Loucy (cell line): ENCODE measurements at regions not wholly inside any gene's neighbourhood (a gene's known extent, or its start where the extent isn't known, plus 50 kb on each side); places are given as distances from the start of the nearest gene placed in this dataset.

Source experiments
- H2AFZ ChIP-seq: fragments of 200-600 bp; sonication (generic); 2 replicates; pipeline ENCODE4 v1.6.0; 2016; ENCODE audit warnings: antibody characterized with exemption, mild to moderate bottlenecking, low read length, moderate library complexity
- H3F3A ChIP-seq: fragments of 200-600 bp; 2 replicates; pipeline ENCODE4 v1.6.0; 2016; ENCODE audit warnings: antibody characterized with exemption, low read depth, mild to moderate bottlenecking
- H3K27me3 ChIP-seq: fragments of 200-600 bp; sonication (generic); 2 replicates; pipeline ENCODE4 v1.6.1; 2014; ENCODE audit warnings: low read length, mild to moderate bottlenecking; ENCODE audit not compliant: insufficient read depth, poor library complexity, severe bottlenecking
- H3K36me3 ChIP-seq: fragments of 200-600 bp; sonication (generic); 2 replicates; pipeline ENCODE4 v1.6.1; 2016; ENCODE audit warnings: low read length; ENCODE audit not compliant: insufficient read depth
- H3K4me1 ChIP-seq: fragments of 200-600 bp; sonication (generic); 2 replicates; pipeline ENCODE4 v1.5.1; 2014; ENCODE audit warnings: low read length, mild to moderate bottlenecking; ENCODE audit not compliant: insufficient read depth, poor library complexity, severe bottlenecking
- H3K4me2 ChIP-seq: fragments of 200-600 bp; sonication (generic); 2 replicates; pipeline ENCODE4 v1.6.0; 2014; ENCODE audit warnings: antibody characterized with exemption, low read length, low read depth, mild to moderate bottlenecking; ENCODE audit not compliant: poor library complexity, severe bottlenecking
- H3K4me3 ChIP-seq: fragments of 200-600 bp; sonication (generic); 2 replicates; pipeline ENCODE4 v1.5.1; 2014; ENCODE audit warnings: low read length, mild to moderate bottlenecking, mixed read lengths; ENCODE audit not compliant: poor library complexity, severe bottlenecking
- H3K79me2 ChIP-seq: fragments of 200-600 bp; sonication (generic); 2 replicates; pipeline ENCODE4 v1.6.1; 2014; ENCODE audit warnings: low read length; ENCODE audit not compliant: insufficient read depth
- H3K9ac ChIP-seq: fragments of 200-600 bp; sonication (generic); 2 replicates; pipeline ENCODE4 v1.6.0; 2014; ENCODE audit warnings: mild to moderate bottlenecking, low read depth, low read length, moderate library complexity; ENCODE audit not compliant: poor library complexity, severe bottlenecking
- H3K9me2 ChIP-seq: fragments of 200-600 bp; sonication (generic); replicated peaks from 2 replicates; pipeline ENCODE4 v1.6.1; 2016; ENCODE audit warnings: low read depth, low read length, mixed read lengths
- H3K9me3 ChIP-seq: fragments of 200-600 bp; sonication (generic); 2 replicates; pipeline ENCODE4 v1.6.1; 2014; ENCODE audit warnings: mild to moderate bottlenecking, antibody characterized with exemption, low read length, low read depth; ENCODE audit not compliant: insufficient read depth
- H4K20me1 ChIP-seq: fragments of 200-600 bp; sonication (generic); 2 replicates; pipeline ENCODE4 v1.6.0; 2014; ENCODE audit warnings: antibody characterized with exemption, low read length, mild to moderate bottlenecking; ENCODE audit not compliant: insufficient read depth, poor library complexity, severe bottlenecking
- CTCF ChIP-seq: fragments of 200-600 bp; sonication (generic); conservative IDR thresholded peaks from 2 replicates; pipeline ENCODE4 v1.5.1; 2014; ENCODE audit warnings: mild to moderate bottlenecking, antibody characterized with exemption, low read length
- EZH2phosphoT487 ChIP-seq: fragments of 200-600 bp; IDR thresholded peaks from 2 replicates; pipeline ENCODE4 v1.6.1; 2018; ENCODE audit warnings: antibody characterized with exemption, mild to moderate bottlenecking, moderate library complexity, borderline replicate concordance

- no peak overlapping the region for H3K4me2 ChIP-seq
- H3K4me3 ChIP-seq, result no peak overlapping the region
- no peaks in the 10 kb centered on the region for H3K79me2 ChIP-seq
- no peak overlapping the region for H2AFZ ChIP-seq
- H3K36me3 ChIP-seq, result no peaks in the 10 kb centered on the region
- no peaks in the 10 kb centered on the region for H3K9me2 ChIP-seq
- H3K9me3 ChIP-seq, result no peaks in the 10 kb centered on the region
- no peaks in the 10 kb centered on the region for H3F3A ChIP-seq
- TF ChIP-seq CTCF (no peak), EZH2phosphoT487 (no peak)
- H3K9ac ChIP-seq, result no peak overlapping the region
- H4K20me1 ChIP-seq, result no peaks in the 10 kb centered on the region
- H3K4me1 ChIP-seq, result no peaks in the 10 kb centered on the region
- no peaks in the 10 kb centered on the region for H3K27me3 ChIP-seq
These were observed 1453.5 kb downstream of the AACS start for GRCh38 chr12:126518596-126519200.

GRCh38 chr12:126519833-126520232 is 1454.6 kb downstream of the AACS start:
- H3K27me3 ChIP-seq, result no peaks in the 10 kb centered on the region
- H3K4me2 ChIP-seq, result no peak overlapping the region
- H3K4me3 ChIP-seq, result no peak overlapping the region
- H3F3A ChIP-seq, result no peaks in the 10 kb centered on the region
- H3K79me2 ChIP-seq, result no peaks in the 10 kb centered on the region
- no peaks in the 10 kb centered on the region for H3K36me3 ChIP-seq
- H3K4me1 ChIP-seq, result no peaks in the 10 kb centered on the region
- H2AFZ ChIP-seq, result no peak overlapping the region
- no peaks in the 10 kb centered on the region for H4K20me1 ChIP-seq
- H3K9me3 ChIP-seq, result no peaks in the 10 kb centered on the region
- no peak overlapping the region for H3K9ac ChIP-seq
- H3K9me2 ChIP-seq, result no peaks in the 10 kb centered on the region
- TF ChIP-seq CTCF, result no peak
- no peak for TF ChIP-seq EZH2phosphoT487

GRCh38 chr12:126523891-126524290 is 1458.7 kb downstream of the AACS start:
- Histone ChIP-seq H3K4me1 (no peaks in the 10 kb centered on the region), H4K20me1 (no peaks in the 10 kb centered on the region), H3F3A (no peaks in the 10 kb centered on the region), H2AFZ (no peak overlapping the region), H3K4me2 (no peak overlapping the region), H3K27me3 (no peaks in the 10 kb centered on the region), H3K9me3 (no peaks in the 10 kb centered on the region), H3K79me2 (no peaks in the 10 kb centered on the region), H3K9ac (no peak overlapping the region), H3K9me2 (no peaks in the 10 kb centered on the region), H3K36me3 (no peaks in the 10 kb centered on the region), H3K4me3 (no peak overlapping the region)
- TF ChIP-seq CTCF (no peak), EZH2phosphoT487 (no peak)
